GM19328 (cell line): ENCODE measurements at regions not wholly inside any gene's neighbourhood (a gene's known extent, or its start where the extent isn't known, plus 50 kb on each side); places are given as distances from the start of the nearest gene placed in this dataset.
"Not testable (repeated sequence)": the region's sequence is repeated elsewhere in the genome, so short reads cannot be mapped to it uniquely, and the experiment has no call there.

Source experiments
- ATAC-seq: cut with Tn5 transposase; IDR thresholded peaks from one replicate; pipeline ENCODE4 v1.9.1; 2021; ENCODE audit warnings: mild to moderate bottlenecking, moderate library complexity; ENCODE audit not compliant: unreplicated experiment

- no peak for ATAC-seq
Observed at GRCh38 chr9:21591221-21592062, 109.3 kb upstream of the IFNE start.

- no peak for ATAC-seq
Observed at GRCh38 chr9:21592063-21592338, 109.9 kb upstream of the IFNE start.

GRCh38 chr9:21597284-21597683 is 115.2 kb upstream of the IFNE start:
- no peak for ATAC-seq

GRCh38 chr9:21598749-21599148 is 116.6 kb upstream of the IFNE start:
- ATAC-seq: no peak

- ATAC-seq: no peak
Observed at GRCh38 chr9:21605489-21605931, 123.4 kb upstream of the IFNE start.

- ATAC-seq: no peak
Observed at GRCh38 chr9:21607576-21607975, 125.5 kb upstream of the IFNE start.

GRCh38 chr9:21608200-21608599 is 126.1 kb upstream of the IFNE start:
- ATAC-seq: no peak

- ATAC-seq: no peak
Observed at GRCh38 chr9:21609506-21609905, 127.4 kb upstream of the IFNE start.

GRCh38 chr9:21611891-21612290 is 129.8 kb upstream of the IFNE start:
- ATAC-seq: no peak

GRCh38 chr9:21615018-21615417 is 132.9 kb upstream of the IFNE start:
- ATAC-seq: no peak

- no peak for ATAC-seq
Observed at GRCh38 chr9:21615446-21615845, 133.3 kb upstream of the IFNE start.

- no peak for ATAC-seq
Observed at GRCh38 chr9:21616082-21616778, 134.1 kb upstream of the IFNE start.

GRCh38 chr9:21624675-21625644 is 142.8 kb upstream of the IFNE start:
- no peak for ATAC-seq

- no peak for ATAC-seq
Observed at GRCh38 chr9:21626493-21626892, 144.4 kb upstream of the IFNE start.

- not testable (repeated sequence) for ATAC-seq
Observed at GRCh38 chr9:21628954-21629353, 146.8 kb upstream of the IFNE start.

- ATAC-seq: no peak
Observed at GRCh38 chr9:21634951-21635350, 152.8 kb upstream of the IFNE start.

GRCh38 chr9:21638104-21638503 is 156.0 kb upstream of the IFNE start:
- no peak for ATAC-seq

- no peak for ATAC-seq
Observed at GRCh38 chr9:21653091-21653490, 149.3 kb upstream of the MTAP start.

- ATAC-seq: no peak
Observed at GRCh38 chr9:21653589-21653988, 148.8 kb upstream of the MTAP start.

GRCh38 chr9:21656776-21657674 is 145.4 kb upstream of the MTAP start:
- no peak for ATAC-seq
